GDM1 (cell line): ENCODE measurements at regions not wholly inside any gene's neighbourhood (a gene's known extent, or its start where the extent isn't known, plus 50 kb on each side); places are given as distances from the start of the nearest gene placed in this dataset.

Experiments used
- DNase-seq: peaks from one replicate; lab custom pipeline; 2025; lab: John Stamatoyannopoulos, UW

GRCh38 chr5:12003680-12004079 lies 99.4 kb upstream of the CTNND2 start:
- DNase-seq = no peak

GRCh38 chr5:11998397-11998796 lies 94.2 kb upstream of the CTNND2 start:
- DNase-seq = no peak

GRCh38 chr5:11997942-11998341 lies 93.7 kb upstream of the CTNND2 start:
- no peak for DNase-seq

GRCh38 chr5:11992518-11992917 lies 88.3 kb upstream of the CTNND2 start:
- no peak for DNase-seq

GRCh38 chr5:11985993-11986392 lies 81.7 kb upstream of the CTNND2 start:
- no peak for DNase-seq

- no peak for DNase-seq
Observed at GRCh38 chr5:11984196-11984595, 80.0 kb upstream of the CTNND2 start.

- DNase-seq = no peak
Observed at GRCh38 chr5:11981986-11982385, 77.7 kb upstream of the CTNND2 start.

GRCh38 chr5:11977904-11978303 lies 73.7 kb upstream of the CTNND2 start:
- no peak for DNase-seq

GRCh38 chr5:11973469-11973868 lies 69.2 kb upstream of the CTNND2 start:
- no peak for DNase-seq

GRCh38 chr5:11963227-11963626 lies 59.0 kb upstream of the CTNND2 start:
- DNase-seq = no peak

- DNase-seq = no peak
Observed at GRCh38 chr5:11962122-11962521, 57.9 kb upstream of the CTNND2 start.

GRCh38 chr5:11958321-11958720 lies 54.1 kb upstream of the CTNND2 start:
- no peak for DNase-seq

GRCh38 chr5:11955331-11955730 lies 51.1 kb upstream of the CTNND2 start:
- DNase-seq = no peak
